ENCODE measurements at regions not wholly inside any gene's neighbourhood (a gene's known extent, or its start where the extent isn't known, plus 50 kb on each side); places are given as distances from the start of the nearest gene placed in this dataset.
A peak's percentile ranks its signal among the peaks of the same experiment; 100 is the strongest.

GRCh38 chr16:66271074-66272060, 95.1 kb upstream of the CDH5 start:
- Mint-ChIP-seq H3K4me1 (ENCODE audit: low read depth) (peaks cover 5% of the 10 kb centered on the region), H3K4me3 (no peak overlapping the region), H3K9me3 (ENCODE audit: insufficient read depth) (no peaks in the 10 kb centered on the region), H3K36me3 (ENCODE audit: low read depth) (no peaks in the 10 kb centered on the region), H3K27me3 (ENCODE audit: low read depth) (peaks cover 26% of the 10 kb centered on the region), H3K27ac (no peak overlapping the region)
- ATAC-seq, result no peak
- CTCF ChIA-PET, result interaction anchor here (0.8 to 1.1 kb wide), 3 partner anchors 10 to 45 kb away, joined by 3 read pairs; no protein-coding TSS in a partner anchor
- DNase-seq, result no peak
- POLR2A ChIA-PET, result no interaction called here

- CTCF ChIA-PET, result interaction anchor here (0.8 kb wide), 1 partner anchor 46 kb away, joined by 3 read pairs; no protein-coding TSS in a partner anchor
- no peak overlapping the region for H3K4me3 Mint-ChIP-seq
Measured at GRCh38 chr16:66270333-66270927, 96.1 kb upstream of the CDH5 start.

GRCh38 chr16:66269617-66270332, 96.7 kb upstream of the CDH5 start:
- peaks cover 5% of the 10 kb centered on the region for H3K4me1 Mint-ChIP-seq (ENCODE audit: low read depth)
- ChIA-PET POLR2A (no interaction called here), CTCF (no interaction called here)
- DNase-seq, result no peak
- H3K9me3 Mint-ChIP-seq (ENCODE audit: insufficient read depth), result no peaks in the 10 kb centered on the region
- H3K27me3 Mint-ChIP-seq (ENCODE audit: low read depth), result peaks cover 29% of the 10 kb centered on the region
- no peak overlapping the region for H3K4me3 Mint-ChIP-seq
- no peak for ATAC-seq
- no peaks in the 10 kb centered on the region for H3K36me3 Mint-ChIP-seq (ENCODE audit: low read depth)
- H3K27ac Mint-ChIP-seq, result no peak overlapping the region

More at GRCh38 chr16:66270333-66270927, 96.1 kb upstream of the CDH5 start:
- POLR2A ChIA-PET, result no interaction called here
- H3K36me3 Mint-ChIP-seq (ENCODE audit: low read depth), result no peaks in the 10 kb centered on the region
- H3K27ac Mint-ChIP-seq, result no peak overlapping the region
- H3K9me3 Mint-ChIP-seq (ENCODE audit: insufficient read depth), result no peaks in the 10 kb centered on the region
- H3K4me1 Mint-ChIP-seq (ENCODE audit: low read depth), result peaks cover 5% of the 10 kb centered on the region
- peaks cover 29% of the 10 kb centered on the region for H3K27me3 Mint-ChIP-seq (ENCODE audit: low read depth)
- ATAC-seq (peak; percentile 83), DNase-seq (peak; percentile 67)

- Mint-ChIP-seq H3K4me3 (no peak overlapping the region), H3K27ac (no peak overlapping the region), H3K9me3 (ENCODE audit: insufficient read depth) (no peaks in the 10 kb centered on the region), H3K27me3 (ENCODE audit: low read depth) (peaks cover 29% of the 10 kb centered on the region), H3K4me1 (ENCODE audit: low read depth) (peaks cover 3% of the 10 kb centered on the region), H3K36me3 (ENCODE audit: low read depth) (no peaks in the 10 kb centered on the region)
- ATAC-seq (no peak), DNase-seq (no peak)
- POLR2A ChIA-PET, result no interaction called here
- CTCF ChIA-PET, result no interaction called here
Measured at GRCh38 chr16:66267292-66268014, 99.0 kb upstream of the CDH5 start.

GRCh38 chr16:66266436-66267291, 99.8 kb upstream of the CDH5 start:
- Mint-ChIP-seq H3K9me3 (ENCODE audit: insufficient read depth) (no peaks in the 10 kb centered on the region), H3K27me3 (ENCODE audit: low read depth) (peaks cover 29% of the 10 kb centered on the region), H3K27ac (no peak overlapping the region), H3K4me1 (ENCODE audit: low read depth) (peaks cover 3% of the 10 kb centered on the region), H3K4me3 (no peak overlapping the region), H3K36me3 (ENCODE audit: low read depth) (no peaks in the 10 kb centered on the region)
- ChIA-PET CTCF (no interaction called here), POLR2A (no interaction called here)
- ATAC-seq (no peak), DNase-seq (no peak)

- ATAC-seq, result no peak
- Mint-ChIP-seq H3K27me3 (ENCODE audit: low read depth) (peaks cover 24% of the 10 kb centered on the region), H3K9me3 (ENCODE audit: insufficient read depth) (no peaks in the 10 kb centered on the region), H3K4me1 (ENCODE audit: low read depth) (peaks cover 3% of the 10 kb centered on the region), H3K27ac (no peak overlapping the region), H3K36me3 (ENCODE audit: low read depth) (no peaks in the 10 kb centered on the region), H3K4me3 (no peak overlapping the region)
- CTCF ChIA-PET, result no interaction called here
- POLR2A ChIA-PET, result no interaction called here
- no peak for DNase-seq
Measured at GRCh38 chr16:66265556-66266141, 100.8 kb upstream of the CDH5 start.

GRCh38 chr16:66265048-66265415, 101.5 kb upstream of the CDH5 start:
- ChIA-PET POLR2A (no interaction called here), CTCF (no interaction called here)
- Mint-ChIP-seq H3K27ac (no peak overlapping the region), H3K27me3 (ENCODE audit: low read depth) (peaks cover 23% of the 10 kb centered on the region), H3K36me3 (ENCODE audit: low read depth) (no peaks in the 10 kb centered on the region), H3K4me3 (no peak overlapping the region), H3K4me1 (ENCODE audit: low read depth) (peaks cover 3% of the 10 kb centered on the region), H3K9me3 (ENCODE audit: insufficient read depth) (no peaks in the 10 kb centered on the region)
- DNase-seq, result no peak
- no peak for ATAC-seq

GRCh38 chr16:66264311-66265047, 102.0 kb upstream of the CDH5 start:
- ChIA-PET CTCF (no interaction called here), POLR2A (no interaction called here)
- Mint-ChIP-seq H3K4me3 (no peak overlapping the region), H3K4me1 (ENCODE audit: low read depth) (peaks cover 3% of the 10 kb centered on the region), H3K9me3 (ENCODE audit: insufficient read depth) (no peaks in the 10 kb centered on the region), H3K36me3 (ENCODE audit: low read depth) (no peaks in the 10 kb centered on the region), H3K27ac (no peak overlapping the region), H3K27me3 (ENCODE audit: low read depth) (peaks cover 23% of the 10 kb centered on the region)
- ATAC-seq (no peak), DNase-seq (no peak)

- H3K4me1 Mint-ChIP-seq (ENCODE audit: low read depth), result peaks cover 3% of the 10 kb centered on the region
- no peak overlapping the region for H3K4me3 Mint-ChIP-seq
- peaks cover 19% of the 10 kb centered on the region for H3K27me3 Mint-ChIP-seq (ENCODE audit: low read depth)
- ChIA-PET CTCF (no interaction called here), POLR2A (no interaction called here)
- no peaks in the 10 kb centered on the region for H3K36me3 Mint-ChIP-seq (ENCODE audit: low read depth)
- H3K9me3 Mint-ChIP-seq (ENCODE audit: insufficient read depth), result no peaks in the 10 kb centered on the region
- no peak overlapping the region for H3K27ac Mint-ChIP-seq
- ATAC-seq (no peak), DNase-seq (no peak)
Measured at GRCh38 chr16:66263973-66264310, 102.5 kb upstream of the CDH5 start.

- Mint-ChIP-seq H3K4me3 (no peak overlapping the region), H3K4me1 (ENCODE audit: low read depth) (peaks cover 3% of the 10 kb centered on the region), H3K9me3 (ENCODE audit: insufficient read depth) (no peaks in the 10 kb centered on the region), H3K27me3 (ENCODE audit: low read depth) (peaks cover 18% of the 10 kb centered on the region), H3K27ac (no peak overlapping the region), H3K36me3 (ENCODE audit: low read depth) (no peaks in the 10 kb centered on the region)
- DNase-seq (no peak), ATAC-seq (no peak)
- ChIA-PET POLR2A (no interaction called here), CTCF (no interaction called here)
Measured at GRCh38 chr16:66263168-66263972, 103.1 kb upstream of the CDH5 start.

Data from activated CD8-positive, alpha-beta T cell treated with anti-CD3 and anti-CD28 coated beads, Interleukin-2, amount 10 ng/mL, durations not matched to agents 7 days and 5 days (primary cell).